ENCODE measurements at regions not wholly inside any gene's neighbourhood (a gene's known extent, or its start where the extent isn't known, plus 50 kb on each side); places are given as distances from the start of the nearest gene placed in this dataset.
"Not testable (repeated sequence)": the region's sequence is repeated elsewhere in the genome, so short reads cannot be mapped to it uniquely, and the experiment has no call there.

DNA sequence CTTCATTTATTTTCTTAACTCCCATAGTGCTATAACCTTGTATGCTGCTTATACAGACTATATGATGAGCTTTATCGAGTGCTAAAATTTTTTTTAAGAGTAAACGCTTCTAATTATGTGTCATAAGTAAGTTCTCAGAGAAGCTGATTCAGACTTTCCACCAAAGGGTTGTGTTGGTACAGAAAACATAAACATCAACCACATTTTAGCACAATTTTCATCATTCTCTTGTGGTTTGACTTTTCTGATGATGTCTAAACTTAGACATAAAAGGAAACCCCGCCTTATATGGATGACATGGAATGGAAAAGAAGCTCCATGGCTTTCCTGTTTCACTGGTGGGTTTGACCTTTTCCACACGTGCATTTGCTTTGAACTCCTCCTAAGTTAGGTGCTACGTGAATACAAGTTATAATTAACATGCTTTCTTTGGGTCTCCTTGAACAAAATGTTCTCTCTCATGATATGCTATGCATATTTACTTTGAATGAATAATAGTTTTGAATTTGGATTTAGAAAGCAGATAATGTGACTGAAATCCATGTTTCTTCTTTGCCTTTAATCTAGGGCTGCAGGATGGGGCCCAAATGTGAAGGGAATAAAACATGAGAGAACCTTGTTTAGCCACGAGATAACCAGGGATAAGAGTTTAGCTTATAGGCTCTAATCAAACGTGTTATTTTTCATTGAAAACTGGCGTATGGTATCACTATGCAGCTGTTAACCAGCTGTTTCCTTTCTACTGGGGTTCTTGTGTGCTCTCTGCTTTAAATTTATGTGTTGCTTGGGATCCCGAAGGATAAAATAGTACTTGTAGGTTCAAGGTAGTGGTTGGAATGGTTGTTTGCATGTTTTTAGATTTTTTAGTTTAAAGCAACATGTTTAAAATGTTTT, 127.1 kb upstream of the AHI1 start:
- no peaks in the 10 kb centered on the region for H3K36me3 ChIP-seq (replicated peaks; ENCODE audit: control insufficient read depth, insufficient read depth, low read length)
- no peak for DNase-seq
- H3K4me3 ChIP-seq (ENCODE audit: insufficient read depth, low read depth, low read length) = no peak overlapping the region
- H3K27me3 ChIP-seq (ENCODE audit: control insufficient read depth, insufficient read depth, low read length) = no peaks in the 10 kb centered on the region

DNA sequence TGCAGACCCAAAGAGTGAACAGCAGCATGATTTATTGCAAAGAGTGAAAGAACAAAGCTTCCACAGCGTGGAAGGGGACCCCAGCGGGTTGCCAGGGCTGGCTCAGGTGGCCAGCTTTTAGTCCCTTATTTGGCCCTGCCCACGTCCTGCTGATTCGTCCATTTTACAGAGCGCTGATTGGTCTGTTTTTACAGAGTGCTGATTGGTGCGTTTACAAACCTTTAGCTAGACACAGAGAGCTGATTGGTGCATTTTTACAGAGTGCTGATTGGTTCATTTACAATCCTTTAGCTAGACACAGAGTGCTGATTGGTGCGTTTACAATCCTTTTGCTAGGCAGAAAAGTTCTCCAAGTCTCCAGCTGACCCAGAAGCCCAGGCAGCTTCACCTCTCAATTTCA, 128.5 kb upstream of the AHI1 start:
- not testable (repeated sequence) for H3K4me3 ChIP-seq (ENCODE audit: insufficient read depth, low read depth, low read length); H3K36me3 ChIP-seq (replicated peaks; ENCODE audit: control insufficient read depth, insufficient read depth, low read length); H3K27me3 ChIP-seq (ENCODE audit: control insufficient read depth, insufficient read depth, low read length); DNase-seq

DNA sequence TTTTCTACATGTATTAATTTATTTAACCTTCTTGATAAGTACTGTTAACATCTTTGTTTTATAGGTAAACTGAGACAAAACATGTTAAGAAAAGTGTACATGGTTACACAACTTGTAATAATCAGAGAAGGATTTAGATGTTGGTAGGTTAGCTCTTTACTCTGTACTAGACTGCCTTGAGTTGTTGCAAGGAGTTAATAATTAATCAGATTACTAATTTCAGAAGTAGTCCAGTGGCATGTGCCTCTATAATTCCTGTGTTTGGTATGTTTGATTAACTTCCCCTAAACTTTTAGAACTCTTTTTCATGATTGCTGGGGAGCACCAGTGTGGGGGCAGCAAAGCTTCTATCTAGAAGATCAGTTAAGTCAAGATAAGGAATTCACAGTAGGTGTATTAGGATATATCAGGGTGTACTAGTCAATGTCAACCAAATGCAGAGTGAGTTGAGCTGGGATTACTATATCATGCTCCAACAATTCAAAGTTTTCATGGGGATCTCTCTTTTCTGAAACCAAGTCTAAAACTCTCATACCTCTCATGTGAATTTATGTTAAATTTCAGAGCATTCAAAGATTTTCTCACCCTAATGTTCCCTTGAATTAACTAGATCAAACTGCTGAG, 129.7 kb upstream of the AHI1 start:
- no peaks in the 10 kb centered on the region for H3K27me3 ChIP-seq (ENCODE audit: control insufficient read depth, insufficient read depth, low read length)
- no peaks in the 10 kb centered on the region for H3K36me3 ChIP-seq (replicated peaks; ENCODE audit: control insufficient read depth, insufficient read depth, low read length)
- no peak overlapping the region for H3K4me3 ChIP-seq (ENCODE audit: insufficient read depth, low read depth, low read length)
- no peak for DNase-seq

DNA sequence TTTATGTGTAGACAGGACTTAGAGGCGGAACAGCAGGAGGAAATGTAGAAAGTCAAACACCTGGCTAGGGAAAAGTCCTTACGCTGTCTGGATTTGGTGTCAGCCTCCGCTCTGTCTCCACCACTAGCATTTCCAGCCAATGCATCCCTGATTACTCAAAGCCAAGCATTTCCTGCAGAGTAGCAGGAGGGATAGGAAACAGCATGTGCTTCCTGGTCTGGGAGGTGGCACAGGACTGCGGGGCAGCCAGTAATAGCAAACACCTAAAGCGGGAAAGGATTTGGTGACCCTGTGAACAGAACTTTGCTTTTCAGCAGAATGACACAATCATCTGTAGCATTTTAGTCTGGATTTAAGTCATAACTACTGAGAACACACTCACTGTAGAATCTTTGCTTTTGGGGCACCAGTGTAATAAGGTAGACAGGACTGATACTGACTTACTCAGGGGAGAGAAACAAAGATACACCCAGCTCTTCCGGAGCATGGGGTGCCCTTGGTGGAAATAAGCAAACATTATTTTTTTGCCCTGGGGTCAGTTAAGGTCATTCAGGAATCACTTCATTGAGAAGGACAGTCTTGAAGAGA, 133.3 kb upstream of the AHI1 start:
- no peak overlapping the region for H3K4me3 ChIP-seq (ENCODE audit: insufficient read depth, low read depth, low read length)
- peak; percentile 6 for DNase-seq
- H3K27me3 ChIP-seq (ENCODE audit: control insufficient read depth, insufficient read depth, low read length) = no peaks in the 10 kb centered on the region
- no peaks in the 10 kb centered on the region for H3K36me3 ChIP-seq (replicated peaks; ENCODE audit: control insufficient read depth, insufficient read depth, low read length)

- Histone ChIP-seq H3K27me3 (ENCODE audit: control insufficient read depth, insufficient read depth, low read length) (no peaks in the 10 kb centered on the region), H3K36me3 (replicated peaks; ENCODE audit: control insufficient read depth, insufficient read depth, low read length) (no peaks in the 10 kb centered on the region), H3K4me3 (ENCODE audit: insufficient read depth, low read depth, low read length) (no peak overlapping the region)
- no peak for DNase-seq
Measured at GRCh38 chr6:135631821-135632220, 134.3 kb upstream of the AHI1 start.

- Histone ChIP-seq H3K27me3 (ENCODE audit: control insufficient read depth, insufficient read depth, low read length) (no peaks in the 10 kb centered on the region), H3K4me3 (ENCODE audit: insufficient read depth, low read depth, low read length) (no peak overlapping the region), H3K36me3 (replicated peaks; ENCODE audit: control insufficient read depth, insufficient read depth, low read length) (no peaks in the 10 kb centered on the region)
- DNase-seq = no peak
Measured at GRCh38 chr6:135633573-135633972, 136.0 kb upstream of the AHI1 start.

- no peaks in the 10 kb centered on the region for H3K36me3 ChIP-seq (replicated peaks; ENCODE audit: control insufficient read depth, insufficient read depth, low read length)
- H3K27me3 ChIP-seq (ENCODE audit: control insufficient read depth, insufficient read depth, low read length) = no peaks in the 10 kb centered on the region
- no peak for DNase-seq
- H3K4me3 ChIP-seq (ENCODE audit: insufficient read depth, low read depth, low read length) = no peak overlapping the region
Measured at GRCh38 chr6:135637701-135638100, 140.2 kb upstream of the AHI1 start.

GRCh38 chr6:135638108-135638507, 140.6 kb upstream of the AHI1 start:
- H3K4me3 ChIP-seq (ENCODE audit: insufficient read depth, low read depth, low read length) = no peak overlapping the region
- no peaks in the 10 kb centered on the region for H3K36me3 ChIP-seq (replicated peaks; ENCODE audit: control insufficient read depth, insufficient read depth, low read length)
- H3K27me3 ChIP-seq (ENCODE audit: control insufficient read depth, insufficient read depth, low read length) = no peaks in the 10 kb centered on the region
- DNase-seq = no peak

DNA sequence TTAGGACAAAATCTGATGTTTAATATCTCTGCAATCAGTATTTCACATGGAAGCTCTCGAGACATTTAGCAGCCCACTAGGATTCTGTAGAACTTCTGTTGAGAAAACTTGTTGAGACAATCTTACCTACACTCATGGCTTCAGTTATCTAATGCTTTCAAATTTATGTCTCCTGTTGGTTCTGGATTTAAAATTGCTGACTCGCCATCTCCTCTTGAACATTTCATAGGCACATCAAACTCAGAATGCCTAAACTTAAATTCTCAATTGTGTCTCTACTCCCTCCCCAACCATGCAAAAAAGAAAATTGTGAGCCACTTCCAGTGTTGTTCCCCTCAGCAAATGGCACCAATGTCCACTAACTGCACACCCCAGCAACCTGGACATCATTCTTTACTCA, 142.5 kb upstream of the AHI1 start:
- no peaks in the 10 kb centered on the region for H3K27me3 ChIP-seq (ENCODE audit: control insufficient read depth, insufficient read depth, low read length)

DNA sequence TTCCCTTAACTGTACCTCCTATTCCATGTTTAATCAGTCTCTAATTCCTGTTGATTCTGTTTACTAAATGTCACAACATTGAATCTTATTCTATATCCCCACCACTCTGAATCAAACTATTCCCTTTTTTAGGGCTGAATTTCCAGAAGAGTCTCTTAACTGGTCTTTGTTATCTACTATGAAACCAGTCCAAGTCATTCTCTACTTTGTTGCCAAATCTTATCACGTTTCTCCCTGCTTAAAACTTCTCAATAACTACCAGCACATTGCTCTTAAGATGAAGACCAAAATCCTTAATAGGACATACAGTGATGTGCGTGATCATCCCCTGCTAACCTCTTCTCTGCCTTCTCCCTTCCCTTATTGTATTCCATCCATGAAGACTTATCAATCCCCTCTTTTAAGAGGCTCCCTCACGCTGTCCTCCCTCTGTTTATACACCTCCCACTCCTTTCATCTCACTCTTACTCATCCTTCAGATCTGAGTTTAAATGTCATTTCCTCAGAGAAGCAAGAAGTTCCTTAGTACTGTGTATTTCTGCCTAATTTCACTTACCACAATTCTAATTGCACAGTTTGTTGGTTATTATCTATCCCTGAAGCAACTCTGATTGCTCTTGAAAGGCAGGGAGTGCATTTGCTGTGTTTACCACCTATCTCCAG, 143.0 kb upstream of the AHI1 start:
- Histone ChIP-seq H3K27me3 (ENCODE audit: control insufficient read depth, insufficient read depth, low read length) (no peaks in the 10 kb centered on the region), H3K36me3 (replicated peaks; ENCODE audit: control insufficient read depth, insufficient read depth, low read length) (no peaks in the 10 kb centered on the region)
- DNase-seq = no peak

More for the DNA sequence above, 142.5 kb upstream of the AHI1 start:
- Histone ChIP-seq H3K36me3 (replicated peaks; ENCODE audit: control insufficient read depth, insufficient read depth, low read length) (no peaks in the 10 kb centered on the region), H3K4me3 (ENCODE audit: insufficient read depth, low read depth, low read length) (no peak overlapping the region)
- DNase-seq = no peak

DNA sequence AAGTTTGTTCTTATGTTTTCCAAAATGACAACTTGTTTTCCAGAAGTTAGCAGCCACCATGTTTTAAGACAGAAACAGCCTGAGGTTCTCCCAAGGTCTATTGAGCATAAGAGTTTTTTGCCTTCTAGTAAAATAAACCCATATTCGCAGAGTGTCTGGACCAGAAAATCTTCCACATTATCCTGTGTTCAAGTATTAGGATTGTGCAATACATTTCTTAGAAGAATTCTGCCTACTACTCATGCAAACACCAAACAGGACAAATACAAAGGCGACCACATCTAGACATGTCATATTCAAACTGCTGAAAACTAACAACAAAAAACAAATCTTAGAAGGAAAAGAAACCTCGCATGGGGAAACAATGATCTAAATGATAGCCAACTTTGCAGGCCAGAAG, 145.4 kb upstream of the AHI1 start:
- H3K4me3 ChIP-seq (ENCODE audit: insufficient read depth, low read depth, low read length) = no peak overlapping the region
- DNase-seq = no peak
- no peaks in the 10 kb centered on the region for H3K27me3 ChIP-seq (ENCODE audit: control insufficient read depth, insufficient read depth, low read length)
- H3K36me3 ChIP-seq (replicated peaks; ENCODE audit: control insufficient read depth, insufficient read depth, low read length) = no peaks in the 10 kb centered on the region

More for the DNA sequence above, 143.0 kb upstream of the AHI1 start:
- H3K4me3 ChIP-seq (ENCODE audit: insufficient read depth, low read depth, low read length) = no peak overlapping the region

DNA sequence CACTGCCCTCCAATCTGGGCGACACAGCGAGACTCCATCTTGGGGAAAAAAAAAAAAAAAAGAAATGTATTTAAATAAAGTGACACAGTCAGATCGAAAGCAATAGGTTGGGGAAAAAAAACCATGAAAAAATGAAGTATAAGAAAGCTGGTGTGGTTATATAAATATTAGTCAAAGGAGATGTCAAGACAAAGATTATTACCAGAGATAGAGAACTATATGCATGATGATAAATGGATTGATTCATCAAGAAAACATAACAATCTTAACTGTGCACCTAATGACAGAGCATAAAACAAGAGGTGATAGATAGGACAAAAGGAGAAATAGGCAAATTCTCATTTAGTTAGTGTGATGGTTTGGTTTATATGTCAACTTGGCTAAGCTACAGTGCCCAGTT, 146.9 kb upstream of the AHI1 start:
- Histone ChIP-seq H3K36me3 (replicated peaks; ENCODE audit: control insufficient read depth, insufficient read depth, low read length) (no peaks in the 10 kb centered on the region), H3K27me3 (ENCODE audit: control insufficient read depth, insufficient read depth, low read length) (no peaks in the 10 kb centered on the region), H3K4me3 (ENCODE audit: insufficient read depth, low read depth, low read length) (no peak overlapping the region)
- DNase-seq = no peak

- DNase-seq = no peak
- Histone ChIP-seq H3K27me3 (ENCODE audit: control insufficient read depth, insufficient read depth, low read length) (no peaks in the 10 kb centered on the region), H3K4me3 (ENCODE audit: insufficient read depth, low read depth, low read length) (no peak overlapping the region), H3K36me3 (replicated peaks; ENCODE audit: control insufficient read depth, insufficient read depth, low read length) (no peaks in the 10 kb centered on the region)
Measured at GRCh38 chr6:135647521-135647920, 150.0 kb upstream of the AHI1 start.

GRCh38 chr6:135651964-135652755, 154.6 kb upstream of the AHI1 start:
- DNase-seq = no peak
- Histone ChIP-seq H3K27me3 (ENCODE audit: control insufficient read depth, insufficient read depth, low read length) (no peaks in the 10 kb centered on the region), H3K36me3 (replicated peaks; ENCODE audit: control insufficient read depth, insufficient read depth, low read length) (no peaks in the 10 kb centered on the region), H3K4me3 (ENCODE audit: insufficient read depth, low read depth, low read length) (no peak overlapping the region)
